ENCODE measurements at regions not wholly inside any gene's neighbourhood (a gene's known extent, or its start where the extent isn't known, plus 50 kb on each side); places are given as distances from the start of the nearest gene placed in this dataset.

- TF ChIP-seq, protein P1, sequence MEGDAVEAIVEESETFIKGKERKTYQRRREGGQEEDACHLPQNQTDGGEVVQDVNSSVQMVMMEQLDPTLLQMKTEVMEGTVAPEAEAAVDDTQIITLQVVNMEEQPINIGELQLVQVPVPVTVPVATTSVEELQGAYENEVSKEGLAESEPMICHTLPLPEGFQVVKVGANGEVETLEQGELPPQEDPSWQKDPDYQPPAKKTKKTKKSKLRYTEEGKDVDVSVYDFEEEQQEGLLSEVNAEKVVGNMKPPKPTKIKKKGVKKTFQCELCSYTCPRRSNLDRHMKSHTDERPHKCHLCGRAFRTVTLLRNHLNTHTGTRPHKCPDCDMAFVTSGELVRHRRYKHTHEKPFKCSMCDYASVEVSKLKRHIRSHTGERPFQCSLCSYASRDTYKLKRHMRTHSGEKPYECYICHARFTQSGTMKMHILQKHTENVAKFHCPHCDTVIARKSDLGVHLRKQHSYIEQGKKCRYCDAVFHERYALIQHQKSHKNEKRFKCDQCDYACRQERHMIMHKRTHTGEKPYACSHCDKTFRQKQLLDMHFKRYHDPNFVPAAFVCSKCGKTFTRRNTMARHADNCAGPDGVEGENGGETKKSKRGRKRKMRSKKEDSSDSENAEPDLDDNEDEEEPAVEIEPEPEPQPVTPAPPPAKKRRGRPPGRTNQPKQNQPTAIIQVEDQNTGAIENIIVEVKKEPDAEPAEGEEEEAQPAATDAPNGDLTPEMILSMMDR (IDR thresholded peaks at IDR 0.05; ENCODE audit: low read depth, low read length, poor library complexity, severe bottlenecking), result no peak
- TF ChIP-seq EZH2phosphoT487 (IDR thresholded peaks at IDR 0.05; ENCODE audit: borderline replicate concordance, low read length), result no peak
Observed at GRCh38 chr9:22657713-22658112, 211.1 kb downstream of the DMRTA1 start.

All from DOHH2 (cell line).